Tibial nerve (tissue), 4 donors: ENCODE measurements at regions not wholly inside any gene's neighbourhood (a gene's known extent, or its start where the extent isn't known, plus 50 kb on each side); places are given as distances from the start of the nearest gene placed in this dataset.

Experiments
- DNase-seq, 2 donors: peaks; one replicate each; pipeline ENCODE4 v3.0.0-alpha.2; 2019; ENCODE audit warnings: low spot score in 2 of 2
- H3K27ac ChIP-seq, 4 donors: fragments of 200-600 bp; sonication (generic) in 3 of 4; one replicate each; pipeline ENCODE4 v1.5.1; 2017 to 2019; ENCODE audit warnings: mild to moderate bottlenecking in 1 of 4
- H3K27me3 ChIP-seq, 2 donors: fragments of 200-600 bp; sonication (generic) in 1 of 2; one replicate each; pipeline versions ENCODE4 v1.5.1 to v1.6.0; 2017 to 2019
- H3K36me3 ChIP-seq, 3 donors: fragments of 200-600 bp; sonication (generic); one replicate each; pipeline ENCODE4 v1.5.1; 2018 to 2019
- H3K4me1 ChIP-seq, 4 donors: fragments of 200-600 bp; sonication (generic) in 3 of 4; one replicate each; pipeline ENCODE4 v1.5.1; 2017 to 2019
- H3K4me3 ChIP-seq, 4 donors: fragments of 200-600 bp; sonication (generic) in 3 of 4; one replicate each; pipeline ENCODE4 v1.5.1; 2017 to 2019; ENCODE audit warnings: mild to moderate bottlenecking in 1 of 4, moderate library complexity in 1 of 4
- H3K9me3 ChIP-seq, 4 donors: fragments of 200-600 bp; sonication (generic) in 3 of 4; one replicate each; pipeline ENCODE4 v1.5.1; 2017 to 2019
- EP300 ChIP-seq, 2 donors: sonication (generic); formaldehyde crosslinking; IDR thresholded peaks; one replicate each; pipeline ENCODE4 v1.6.1; 2017; ENCODE audit warnings: antibody characterized with exemption in 2 of 2, mild to moderate bottlenecking in 1 of 2
- POLR2A ChIP-seq, 2 donors: fragments of 450-650 bp; IDR thresholded peaks; one replicate each; pipeline ENCODE4 v1.6.1; 2017; ENCODE audit warnings: antibody characterized with exemption in 2 of 2, mild to moderate bottlenecking in 2 of 2, moderate library complexity in 2 of 2
- WGBS, 2 donors: methylation state at CpG; one replicate each; pipeline ENCODE4 v1.1.5; 2018; 5-methylcytosine and 5-hydroxymethylcytosine counted together
- TF ChIP-seq, protein P1 (sequence below), 5 experiments: fragments of 200-600 bp in 3 of 5; fragments of 450-650 bp in 2 of 5; sonication (generic) in 3 of 5; IDR thresholded peaks; one replicate each; pipeline ENCODE4 v1.5.1; 2016 to 2019; ENCODE audit warnings: antibody characterized with exemption in 5 of 5, mild to moderate bottlenecking in 3 of 5, moderate library complexity in 2 of 5

DNA sequence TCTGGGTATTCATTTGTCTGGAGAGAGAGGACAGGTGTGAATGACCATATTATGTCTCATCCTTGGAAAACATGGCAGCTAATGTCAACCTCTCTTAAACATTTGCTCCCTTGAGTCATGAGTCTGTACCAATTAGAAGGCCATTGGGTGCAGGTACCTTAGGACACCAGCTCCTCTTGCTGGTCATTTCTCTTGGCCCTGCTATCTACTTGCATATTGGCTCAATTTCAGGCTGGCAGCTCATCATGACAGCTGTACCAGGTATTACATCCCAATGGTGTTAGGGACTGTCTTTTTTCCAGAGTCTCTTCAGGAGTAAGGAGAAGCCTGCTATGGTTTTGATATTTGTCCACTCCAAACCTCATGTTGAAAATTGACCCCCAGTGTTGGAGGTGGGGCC, 92.2 kb upstream of the ANKRD28 start:
- Histone ChIP-seq H3K27ac (no peak overlapping the region), H3K27me3 (no peaks in the 10 kb centered on the region), H3K4me3 (no peak overlapping the region), H3K4me1 (no peaks in the 10 kb centered on the region), H3K36me3 (no peaks in the 10 kb centered on the region), H3K9me3 (no peaks in the 10 kb centered on the region)
- TF ChIP-seq POLR2A (IDR thresholded peaks at IDR 0.05) (no peak), EP300 (IDR thresholded peaks at IDR 0.05) (no peak)
- TF ChIP-seq, protein P1, sequence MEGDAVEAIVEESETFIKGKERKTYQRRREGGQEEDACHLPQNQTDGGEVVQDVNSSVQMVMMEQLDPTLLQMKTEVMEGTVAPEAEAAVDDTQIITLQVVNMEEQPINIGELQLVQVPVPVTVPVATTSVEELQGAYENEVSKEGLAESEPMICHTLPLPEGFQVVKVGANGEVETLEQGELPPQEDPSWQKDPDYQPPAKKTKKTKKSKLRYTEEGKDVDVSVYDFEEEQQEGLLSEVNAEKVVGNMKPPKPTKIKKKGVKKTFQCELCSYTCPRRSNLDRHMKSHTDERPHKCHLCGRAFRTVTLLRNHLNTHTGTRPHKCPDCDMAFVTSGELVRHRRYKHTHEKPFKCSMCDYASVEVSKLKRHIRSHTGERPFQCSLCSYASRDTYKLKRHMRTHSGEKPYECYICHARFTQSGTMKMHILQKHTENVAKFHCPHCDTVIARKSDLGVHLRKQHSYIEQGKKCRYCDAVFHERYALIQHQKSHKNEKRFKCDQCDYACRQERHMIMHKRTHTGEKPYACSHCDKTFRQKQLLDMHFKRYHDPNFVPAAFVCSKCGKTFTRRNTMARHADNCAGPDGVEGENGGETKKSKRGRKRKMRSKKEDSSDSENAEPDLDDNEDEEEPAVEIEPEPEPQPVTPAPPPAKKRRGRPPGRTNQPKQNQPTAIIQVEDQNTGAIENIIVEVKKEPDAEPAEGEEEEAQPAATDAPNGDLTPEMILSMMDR (IDR thresholded peaks at IDR 0.05) = no peak
- DNase-seq = no peak

DNA sequence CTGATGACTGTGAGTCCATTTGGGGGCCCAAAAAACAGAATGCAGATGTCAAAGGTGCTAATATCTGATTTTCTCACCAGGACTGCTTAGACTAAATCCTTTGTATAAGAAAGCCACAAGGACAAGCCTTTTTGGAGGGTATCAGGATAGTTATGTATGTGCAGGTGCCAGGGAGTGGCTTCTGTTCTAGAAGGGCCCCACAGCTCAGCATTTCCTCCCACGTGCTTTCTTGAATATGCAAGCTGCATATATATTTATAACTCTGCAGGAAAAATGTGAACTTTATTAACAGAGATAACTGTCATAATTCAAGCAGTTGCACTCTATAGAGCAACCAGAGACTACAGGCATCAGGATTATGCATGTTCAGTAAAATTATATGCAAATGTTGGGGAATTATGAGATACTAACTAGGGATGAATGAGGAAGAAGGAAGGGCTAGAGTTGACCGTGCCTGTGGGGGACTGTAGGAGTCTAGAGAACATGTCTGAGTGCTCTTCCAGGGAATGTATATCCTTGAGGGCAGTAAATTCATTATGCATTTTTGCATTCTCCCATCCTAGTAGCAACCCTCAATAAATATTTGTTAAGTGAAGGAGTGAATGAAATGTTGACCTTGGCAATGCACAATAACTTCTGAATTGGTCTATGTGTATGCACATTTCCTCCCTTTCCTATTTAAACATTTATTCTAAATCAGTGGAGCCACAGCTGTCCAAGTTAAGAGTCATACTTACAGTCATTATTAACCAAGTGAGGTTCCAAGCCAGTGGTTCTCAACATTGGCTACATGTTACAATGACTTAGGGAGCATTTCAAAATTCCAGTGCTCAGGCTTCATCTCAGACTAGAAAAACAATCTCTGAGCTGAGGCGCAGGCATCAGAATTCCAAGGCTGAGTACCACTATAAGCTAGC, 94.8 kb upstream of the ANKRD28 start:
- Histone ChIP-seq H3K4me3 (no peak overlapping the region), H3K4me1 (no peaks in the 10 kb centered on the region), H3K36me3 (no peaks in the 10 kb centered on the region), H3K27me3 (no peaks in the 10 kb centered on the region), H3K27ac (no peak overlapping the region), H3K9me3 (peaks cover 0 to 9% (median 0%) of the 10 kb centered on the region in 4 donors)
- no peak for DNase-seq
- WGBS, 2 donors = 52 to 63% methylated on average over 3 of the region's 3 CpGs
- TF ChIP-seq, protein P1 (IDR thresholded peaks at IDR 0.05) = no peak
- TF ChIP-seq POLR2A (IDR thresholded peaks at IDR 0.05) (no peak), EP300 (IDR thresholded peaks at IDR 0.05) (no peak)

DNA sequence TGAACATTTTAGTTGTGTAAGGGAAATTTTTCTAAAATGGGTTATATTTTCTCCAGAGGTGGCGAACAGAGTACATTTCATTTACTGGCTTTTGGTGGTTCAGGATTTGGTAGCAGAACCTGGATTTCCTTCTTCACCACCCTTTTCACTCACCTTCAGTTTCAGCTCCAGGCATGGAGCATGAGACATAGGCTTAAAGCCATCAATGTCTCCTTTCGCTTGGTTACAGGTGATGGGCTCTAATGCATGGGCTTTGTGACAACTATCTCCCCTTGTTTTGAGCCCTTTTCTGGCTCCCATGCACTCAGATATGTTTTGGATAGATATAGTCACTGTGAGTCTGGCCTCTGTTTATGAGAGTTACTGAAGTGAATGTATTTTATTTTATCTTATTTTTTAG, 96.6 kb upstream of the ANKRD28 start:
- H3K27ac ChIP-seq = no peak overlapping the region

GRCh38 chr3:15896500-15896899, 98.7 kb upstream of the ANKRD28 start:
- TF ChIP-seq EP300 (IDR thresholded peaks at IDR 0.05) = no peak
- no peak for TF ChIP-seq POLR2A (IDR thresholded peaks at IDR 0.05)
- TF ChIP-seq, protein P1 (IDR thresholded peaks at IDR 0.05) = no peak
- Histone ChIP-seq H3K27me3 (no peaks in the 10 kb centered on the region), H3K4me1 (no peaks in the 10 kb centered on the region), H3K27ac (no peak overlapping the region), H3K9me3 (peaks cover 0 to 9% (median 0%) of the 10 kb centered on the region in 4 donors), H3K36me3 (no peaks in the 10 kb centered on the region), H3K4me3 (no peak overlapping the region)
- WGBS, 2 donors = 78 to 93% methylated on average over 2 of the region's 2 CpGs
- no peak for DNase-seq

More for the DNA sequence above, 96.6 kb upstream of the ANKRD28 start:
- H3K4me3 ChIP-seq = no peak overlapping the region
- no peaks in the 10 kb centered on the region for H3K27me3 ChIP-seq
- 93 to 94% methylated on average over 2 of the region's 2 CpGs for WGBS, 2 donors
- DNase-seq = no peak
- TF ChIP-seq EP300 (IDR thresholded peaks at IDR 0.05) (no peak), POLR2A (IDR thresholded peaks at IDR 0.05) (no peak)
- TF ChIP-seq, protein P1 (IDR thresholded peaks at IDR 0.05) = no peak
- H3K36me3 ChIP-seq = no peaks in the 10 kb centered on the region
- no peaks in the 10 kb centered on the region for H3K4me1 ChIP-seq
- H3K9me3 ChIP-seq = peaks cover 0 to 9% (median 0%) of the 10 kb centered on the region in 4 donors

DNA sequence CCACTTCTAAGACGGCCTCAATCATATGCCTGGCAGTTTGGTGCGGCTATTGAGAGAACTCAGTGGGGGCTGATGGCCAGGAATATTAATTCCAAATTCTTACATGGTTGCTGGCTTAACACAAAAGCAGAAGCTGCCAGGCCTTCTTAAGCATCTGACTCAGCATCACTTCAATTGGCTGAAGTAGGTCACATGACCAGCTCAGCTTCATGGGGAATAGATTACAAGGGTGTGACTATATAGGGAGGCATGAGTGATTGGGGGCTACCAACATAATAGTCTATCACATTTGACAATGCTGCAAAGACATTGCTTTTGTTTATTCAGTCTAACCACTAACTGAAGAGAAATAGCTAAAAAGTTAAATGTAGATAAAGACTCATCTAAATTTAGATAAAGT, 101.6 kb upstream of the ANKRD28 start:
- 81 to 88% methylated on average over 2 of the region's 2 CpGs for WGBS, 2 donors
- DNase-seq = no peak
- Histone ChIP-seq H3K9me3 (peaks cover 0 to 9% (median 0%) of the 10 kb centered on the region in 4 donors), H3K36me3 (no peaks in the 10 kb centered on the region), H3K27me3 (no peaks in the 10 kb centered on the region), H3K27ac (no peak overlapping the region), H3K4me3 (no peak overlapping the region), H3K4me1 (peaks cover 0 to 17% (median 4%) of the 10 kb centered on the region in 4 donors)
- no peak for TF ChIP-seq POLR2A (IDR thresholded peaks at IDR 0.05)
- TF ChIP-seq, protein P1 (IDR thresholded peaks at IDR 0.05) = no peak
- TF ChIP-seq EP300 (IDR thresholded peaks at IDR 0.05) = no peak
